RWPE2 (cell line): ENCODE measurements at regions not wholly inside any gene's neighbourhood (a gene's known extent, or its start where the extent isn't known, plus 50 kb on each side); places are given as distances from the start of the nearest gene placed in this dataset.

Experiments
- ATAC-seq: fragments of 200-7000 bp; cut with Tn5 transposase; 3 replicates; pipeline ENCODE4 v1.9.1; 2021; ENCODE audit warnings: low read depth
- DNase-seq: peaks from one replicate; pipeline ENCODE4 v3.0.0-alpha.2; 2020; ENCODE audit warnings: low spot score
- H3K27ac ChIP-seq: fragments of 450-650 bp; 2 replicates; pipeline ENCODE4 v1.5.1; 2017; ENCODE audit warnings: mild to moderate bottlenecking; ENCODE audit not compliant: poor library complexity, severe bottlenecking
- H3K27me3 ChIP-seq: fragments of 250-450 bp; sonication (Bioruptor Pico); 2 replicates; pipeline ENCODE4 v1.5.1; 2021; ENCODE audit warnings: mild to moderate bottlenecking, moderate library complexity; ENCODE audit not compliant: insufficient read depth, poor library complexity, severe bottlenecking
- H3K36me3 ChIP-seq: fragments of 250-450 bp; sonication (Bioruptor Pico); 2 replicates; pipeline ENCODE4 v1.5.1; 2020; ENCODE audit warnings: low read depth, mild to moderate bottlenecking, moderate library complexity
- H3K4me1 ChIP-seq: fragments of 250-450 bp; sonication (Bioruptor Pico); 2 replicates; pipeline ENCODE4 v1.5.1; 2021; ENCODE audit warnings: mild to moderate bottlenecking, moderate library complexity; ENCODE audit not compliant: insufficient read depth, poor library complexity, severe bottlenecking
- H3K4me3 ChIP-seq: fragments of 250-450 bp; sonication (Bioruptor Pico); 2 replicates; pipeline ENCODE4 v1.5.1; 2021; ENCODE audit warnings: mild to moderate bottlenecking, moderate library complexity; ENCODE audit not compliant: severe bottlenecking
- H3K9me3 ChIP-seq: fragments of 250-450 bp; sonication (Bioruptor Pico); 2 replicates; pipeline ENCODE4 v1.5.1; 2021; ENCODE audit warnings: mild to moderate bottlenecking, moderate library complexity; ENCODE audit not compliant: severe bottlenecking
- CTCF ChIP-seq: fragments of 450-650 bp; IDR thresholded peaks from one replicate; pipeline ENCODE4 v1.5.1; 2017; ENCODE audit warnings: mild to moderate bottlenecking, moderate library complexity; ENCODE audit not compliant: poor library complexity, severe bottlenecking

- Histone ChIP-seq H3K9me3 (no peaks in the 10 kb centered on the region), H3K36me3 (no peaks in the 10 kb centered on the region), H3K27ac (no peak overlapping the region), H3K27me3 (no peaks in the 10 kb centered on the region), H3K4me3 (no peak overlapping the region), H3K4me1 (no peaks in the 10 kb centered on the region)
- no peak for DNase-seq
- ATAC-seq = no peak
- TF ChIP-seq CTCF = no peak
These were observed 136.3 kb downstream of the RPIA start for GRCh38 chr2:88827821-88828220.

- no peaks in the 10 kb centered on the region for H3K4me1 ChIP-seq
- H3K36me3 ChIP-seq = no peaks in the 10 kb centered on the region
- H3K27me3 ChIP-seq = no peaks in the 10 kb centered on the region
- no peaks in the 10 kb centered on the region for H3K9me3 ChIP-seq
- H3K4me3 ChIP-seq = no peak overlapping the region
- no peak overlapping the region for H3K27ac ChIP-seq
- no peak for TF ChIP-seq CTCF
- ATAC-seq = peak; percentile 65; the same call in 2 of the 3 replicates
- no peak for DNase-seq
These were observed 137.1 kb downstream of the RPIA start for GRCh38 chr2:88828397-88829137.

DNA sequence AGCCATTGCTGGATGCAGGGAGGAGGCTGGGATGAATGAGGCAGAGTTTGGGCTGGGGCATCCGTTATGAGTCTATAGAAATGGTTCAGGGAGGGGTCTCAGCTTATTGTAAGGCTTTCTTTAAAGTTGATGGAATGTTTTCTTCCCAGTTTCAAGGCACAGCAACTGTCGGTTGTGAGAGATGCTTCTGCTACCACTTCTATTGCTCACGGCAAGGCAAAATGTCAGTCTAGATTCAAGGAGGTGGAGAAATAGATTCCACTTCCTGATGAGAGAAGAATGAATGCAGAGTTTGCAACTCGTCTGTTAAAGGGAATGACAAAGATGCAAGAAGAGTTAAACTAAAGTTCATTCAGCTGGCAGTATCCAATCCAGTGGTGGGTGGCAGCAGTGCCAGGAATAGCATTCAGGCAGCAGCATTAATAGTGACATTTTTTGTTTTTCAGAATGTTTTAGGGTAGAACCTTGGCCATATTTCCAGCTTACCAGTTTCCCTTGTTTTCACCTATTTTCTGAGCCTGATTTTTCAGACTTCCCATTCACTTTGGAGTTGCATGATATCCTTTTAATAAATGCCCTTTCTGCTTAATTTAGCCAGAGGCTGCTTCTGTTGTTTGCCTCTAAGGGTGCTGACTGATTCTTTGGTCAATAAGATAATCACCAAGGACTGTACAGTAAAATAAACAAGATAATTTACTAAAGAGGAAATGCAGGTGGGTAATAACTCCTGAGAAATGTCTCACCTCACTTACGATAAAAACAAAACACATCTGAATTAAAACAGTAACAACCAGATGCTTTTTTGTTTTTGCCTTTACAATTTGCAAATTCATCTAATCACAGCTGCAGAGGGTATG, 138.4 kb downstream of the RPIA start:
- H3K27ac ChIP-seq = no peak overlapping the region
- DNase-seq (no peak), ATAC-seq (no peak)
- no peaks in the 10 kb centered on the region for H3K27me3 ChIP-seq
- no peak overlapping the region for H3K4me3 ChIP-seq
- TF ChIP-seq CTCF = no peak
- H3K4me1 ChIP-seq = no peaks in the 10 kb centered on the region
- H3K9me3 ChIP-seq = no peaks in the 10 kb centered on the region
- no peaks in the 10 kb centered on the region for H3K36me3 ChIP-seq

DNA sequence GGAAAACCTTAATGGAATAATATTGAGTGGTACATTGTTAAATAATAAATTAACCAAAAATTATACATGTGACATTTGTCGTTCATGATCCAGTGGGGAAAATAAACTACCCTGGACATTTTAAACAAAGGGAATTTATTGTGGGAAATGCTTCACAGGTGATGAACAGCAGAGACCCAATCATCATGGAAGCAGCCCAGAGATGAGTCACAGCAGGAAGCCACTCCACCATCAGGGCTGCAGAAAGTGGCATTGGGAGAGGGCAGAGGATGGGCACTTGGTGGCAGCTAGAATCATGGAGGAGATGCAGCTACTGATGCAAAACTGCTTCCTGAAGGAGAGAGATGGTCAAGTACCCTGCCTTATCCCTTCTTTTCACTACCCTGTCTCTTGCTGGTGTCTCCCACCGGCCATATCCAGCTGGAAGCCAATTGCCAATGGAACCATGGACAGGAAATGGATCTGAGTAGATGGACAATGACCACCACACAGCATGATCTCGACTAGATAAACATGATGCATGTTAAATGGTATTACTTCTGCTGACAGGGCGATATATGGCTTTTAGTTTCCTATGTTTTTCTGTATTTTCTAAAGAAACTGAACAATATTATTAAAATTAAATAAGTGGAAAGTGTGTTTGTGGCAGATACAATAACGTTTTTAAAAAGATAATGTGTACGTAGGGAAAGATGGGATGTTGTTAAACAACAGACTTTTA, 139.8 kb downstream of the RPIA start:
- DNase-seq (no peak), ATAC-seq (no peak; the same call in 2 of the 3 replicates)
- H3K27ac ChIP-seq = no peak overlapping the region
- no peak for TF ChIP-seq CTCF
- no peaks in the 10 kb centered on the region for H3K27me3 ChIP-seq
- H3K36me3 ChIP-seq = no peaks in the 10 kb centered on the region
- no peaks in the 10 kb centered on the region for H3K4me1 ChIP-seq
- H3K9me3 ChIP-seq = no peaks in the 10 kb centered on the region
- no peak overlapping the region for H3K4me3 ChIP-seq
